Astrocyte (in vitro differentiated cells and primary cell): ENCODE measurements at regions not wholly inside any gene's neighbourhood (a gene's known extent, or its start where the extent isn't known, plus 50 kb on each side); places are given as distances from the start of the nearest gene placed in this dataset.
A peak's percentile ranks its signal among the peaks of the same experiment; 100 is the strongest.

Experiments
- DNase-seq: peaks from one replicate; pipeline ENCODE4 v3.0.0-alpha.2; 2010; ENCODE audit warnings: low read depth
- FAIRE-seq: peaks from 2 replicates; lab custom pipeline; 2011; peaks lifted over from hg19 to GRCh38; lab: Jason Lieb, UNC
- H2AFZ ChIP-seq: 2 replicates; pipeline ENCODE4 v1.6.0; 2012; ENCODE audit warnings: low read depth, low read length, inconsistent platforms
- H3K27ac ChIP-seq: 2 replicates; pipeline ENCODE4 v1.5.1; 2011; ENCODE audit warnings: low read depth, low read length, inconsistent platforms
- H3K27me3 ChIP-seq: 2 replicates; pipeline ENCODE4 v1.6.0; 2011; ENCODE audit warnings: low read length, inconsistent platforms; ENCODE audit not compliant: insufficient read depth
- H3K36me3 ChIP-seq: 2 replicates; pipeline ENCODE4 v1.5.1; 2011; ENCODE audit warnings: low read length, inconsistent platforms; ENCODE audit not compliant: insufficient read depth
- H3K4me1 ChIP-seq: 2 replicates; pipeline ENCODE4 v1.5.1; 2011; ENCODE audit warnings: low read length, inconsistent platforms; ENCODE audit not compliant: insufficient read depth
- H3K4me2 ChIP-seq: 2 replicates; pipeline ENCODE4 v1.6.0; 2012; ENCODE audit warnings: low read length, inconsistent platforms
- H3K4me3 ChIP-seq: 2 replicates; pipeline ENCODE4 v1.5.1; 2011; ENCODE audit warnings: low read depth, mild to moderate bottlenecking, low read length, inconsistent platforms; ENCODE audit not compliant: insufficient read depth
- H3K79me2 ChIP-seq: 2 replicates; pipeline ENCODE4 v1.6.0; 2012; ENCODE audit warnings: mild to moderate bottlenecking, low read length, inconsistent platforms; ENCODE audit not compliant: insufficient read depth
- H3K9ac ChIP-seq: 2 replicates; pipeline ENCODE4 v1.6.0; 2012; ENCODE audit warnings: mild to moderate bottlenecking, low read length, inconsistent platforms
- H3K9me3 ChIP-seq: 2 replicates; pipeline ENCODE4 v1.5.1; 2012; ENCODE audit warnings: low read depth, mild to moderate bottlenecking, low read length, inconsistent platforms; ENCODE audit not compliant: insufficient read depth
- H4K20me1 ChIP-seq: 2 replicates; pipeline ENCODE4 v1.6.0; 2012; ENCODE audit warnings: low read length, inconsistent platforms; ENCODE audit not compliant: insufficient read depth
- H3K27ac Mint-ChIP-seq: one replicate; pipeline ENCODE4 v1.8.0; 2021; ENCODE audit warnings: mild to moderate bottlenecking, mixed read lengths; ENCODE audit not compliant: unreplicated experiment
- H3K27me3 Mint-ChIP-seq: one replicate; pipeline ENCODE4 v1.8.0; 2021; ENCODE audit warnings: low read depth, mixed read lengths; ENCODE audit not compliant: unreplicated experiment
- H3K36me3 Mint-ChIP-seq: one replicate; pipeline ENCODE4 v1.8.0; 2021; ENCODE audit warnings: low read depth, mixed read lengths; ENCODE audit not compliant: unreplicated experiment
- H3K4me1 Mint-ChIP-seq: one replicate; pipeline ENCODE4 v1.8.0; 2021; ENCODE audit warnings: low read depth, mixed read lengths; ENCODE audit not compliant: unreplicated experiment
- H3K4me3 Mint-ChIP-seq: one replicate; pipeline ENCODE4 v1.8.0; 2021; ENCODE audit warnings: mild to moderate bottlenecking, moderate library complexity, mixed read lengths; ENCODE audit not compliant: unreplicated experiment
- H3K9me3 Mint-ChIP-seq: one replicate; pipeline ENCODE4 v1.8.0; 2021; ENCODE audit warnings: mild to moderate bottlenecking, mixed read lengths; ENCODE audit not compliant: unreplicated experiment
- CTCF ChIP-seq: IDR thresholded peaks from 2 replicates; pipeline ENCODE4 v1.5.1; 2011; ENCODE audit warnings: low read depth, mild to moderate bottlenecking, inconsistent platforms, low read length, moderate library complexity; ENCODE audit not compliant: insufficient read depth
- EZH2 ChIP-seq: IDR thresholded peaks from 2 replicates; pipeline ENCODE4 v1.6.1; 2012; ENCODE audit warnings: mild to moderate bottlenecking, low read length, inconsistent platforms; ENCODE audit not compliant: insufficient read depth

GRCh38 chr13:72259528-72259927, 392.5 kb upstream of the DACH1 start:
- H3K27ac ChIP-seq: no peak overlapping the region
- H3K4me1 Mint-ChIP-seq: peaks cover 3% of the 10 kb centered on the region
- H3K4me1 ChIP-seq: no peaks in the 10 kb centered on the region
- no peaks in the 10 kb centered on the region for H3K36me3 ChIP-seq
- no peak overlapping the region for H3K9ac ChIP-seq
- DNase-seq (no peak), FAIRE-seq (no peak)
- no peak overlapping the region for H3K4me3 Mint-ChIP-seq
- no peak overlapping the region for H3K4me3 ChIP-seq
- H3K27me3 ChIP-seq: no peaks in the 10 kb centered on the region
- no peak overlapping the region for H3K4me2 ChIP-seq
- no peaks in the 10 kb centered on the region for H3K9me3 Mint-ChIP-seq
- no peaks in the 10 kb centered on the region for H3K36me3 Mint-ChIP-seq
- H3K9me3 ChIP-seq: no peaks in the 10 kb centered on the region
- H4K20me1 ChIP-seq: no peaks in the 10 kb centered on the region
- TF ChIP-seq EZH2: no peak
- H3K27ac Mint-ChIP-seq: no peak overlapping the region
- H2AFZ ChIP-seq: no peak overlapping the region
- H3K79me2 ChIP-seq: no peaks in the 10 kb centered on the region
- no peaks in the 10 kb centered on the region for H3K27me3 Mint-ChIP-seq

GRCh38 chr13:72258340-72258981, 391.5 kb upstream of the DACH1 start:
- Histone ChIP-seq H3K4me2 (no peak overlapping the region), H3K4me3 (no peak overlapping the region), H3K36me3 (no peaks in the 10 kb centered on the region), H2AFZ (no peak overlapping the region), H3K9me3 (no peaks in the 10 kb centered on the region), H3K27me3 (no peaks in the 10 kb centered on the region), H3K79me2 (no peaks in the 10 kb centered on the region), H3K27ac (no peak overlapping the region), H4K20me1 (no peaks in the 10 kb centered on the region), H3K4me1 (no peaks in the 10 kb centered on the region), H3K9ac (no peak overlapping the region)
- DNase-seq: no peak
- H3K4me3 Mint-ChIP-seq: no peak overlapping the region
- H3K27ac Mint-ChIP-seq: no peak overlapping the region
- peaks cover 3% of the 10 kb centered on the region for H3K4me1 Mint-ChIP-seq
- H3K9me3 Mint-ChIP-seq: no peaks in the 10 kb centered on the region
- H3K36me3 Mint-ChIP-seq: no peaks in the 10 kb centered on the region
- H3K27me3 Mint-ChIP-seq: no peaks in the 10 kb centered on the region
- FAIRE-seq: no peak
- no peak for TF ChIP-seq EZH2

GRCh38 chr13:72255908-72256307, 388.9 kb upstream of the DACH1 start:
- Mint-ChIP-seq H3K9me3 (peaks cover 1% of the 10 kb centered on the region), H3K4me1 (no peaks in the 10 kb centered on the region), H3K4me3 (no peak overlapping the region), H3K27me3 (no peaks in the 10 kb centered on the region), H3K36me3 (no peaks in the 10 kb centered on the region), H3K27ac (no peak overlapping the region)
- Histone ChIP-seq H3K4me3 (peak overlapping the region; percentile 7), H3K36me3 (no peaks in the 10 kb centered on the region), H3K27ac (no peak overlapping the region), H3K4me1 (no peaks in the 10 kb centered on the region), H3K79me2 (no peaks in the 10 kb centered on the region), H3K27me3 (no peaks in the 10 kb centered on the region), H4K20me1 (no peaks in the 10 kb centered on the region), H2AFZ (peak overlapping the region; percentile 30), H3K9ac (no peak overlapping the region), H3K9me3 (no peaks in the 10 kb centered on the region), H3K4me2 (peak overlapping the region; percentile 50)
- DNase-seq: peak; percentile 51
- no peak for FAIRE-seq
- TF ChIP-seq EZH2: no peak
- peak; percentile 62 for TF ChIP-seq CTCF
